Activated CD4-positive, alpha-beta T cell treated with anti-CD3 and anti-CD28 coated beads, Interleukin-2, Interleukin-6, amounts not matched to agents 100 ng/mL and 50 ng/mL, durations not matched to agents 16 hours and 8 hours (primary cell): ENCODE measurements at regions not wholly inside any gene's neighbourhood (a gene's known extent, or its start where the extent isn't known, plus 50 kb on each side); places are given as distances from the start of the nearest gene placed in this dataset.
A peak's percentile ranks its signal among the peaks of the same experiment; 100 is the strongest.

Experiments
- DNase-seq: peaks from one replicate; pipeline ENCODE4 v3.0.0-alpha.2; 2020

DNA sequence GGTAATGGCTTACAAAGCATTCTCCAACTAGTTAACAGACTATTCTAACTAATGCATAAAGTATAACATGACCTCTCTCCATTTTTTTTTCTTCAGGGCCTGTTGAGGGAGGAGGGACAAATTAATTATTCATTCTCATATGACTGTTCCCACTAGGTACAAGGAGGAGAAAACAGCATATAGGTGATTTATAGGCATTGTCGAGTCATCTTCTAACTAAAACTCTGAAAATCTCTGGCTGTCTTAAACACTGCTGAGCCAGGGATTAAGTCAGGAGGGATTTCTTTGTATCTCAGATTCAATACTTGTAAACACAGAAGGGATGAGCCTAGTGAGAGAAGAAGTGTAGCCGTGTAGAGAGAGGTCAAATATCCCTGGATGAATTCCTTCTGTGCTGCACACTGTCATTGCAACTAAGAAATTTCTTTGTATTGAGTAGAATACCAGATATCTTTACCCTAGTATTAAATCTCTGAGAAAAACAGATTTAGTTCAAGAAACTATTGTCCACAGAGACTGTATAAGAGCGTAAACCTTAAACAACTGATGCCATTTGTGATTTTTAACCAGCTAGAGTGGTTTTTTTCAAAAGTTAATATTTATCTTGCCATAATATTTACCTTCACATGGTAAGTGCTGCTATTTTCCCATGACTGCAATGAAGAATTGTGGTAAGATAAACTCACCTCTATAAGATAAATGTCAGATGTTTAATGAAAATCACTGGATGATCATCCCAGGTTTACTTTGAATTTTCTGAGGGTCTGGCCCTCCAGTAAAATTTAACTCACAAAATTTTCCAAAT is 465.3 kb downstream of the RWDD3 start:
- DNase-seq: no peak

DNA sequence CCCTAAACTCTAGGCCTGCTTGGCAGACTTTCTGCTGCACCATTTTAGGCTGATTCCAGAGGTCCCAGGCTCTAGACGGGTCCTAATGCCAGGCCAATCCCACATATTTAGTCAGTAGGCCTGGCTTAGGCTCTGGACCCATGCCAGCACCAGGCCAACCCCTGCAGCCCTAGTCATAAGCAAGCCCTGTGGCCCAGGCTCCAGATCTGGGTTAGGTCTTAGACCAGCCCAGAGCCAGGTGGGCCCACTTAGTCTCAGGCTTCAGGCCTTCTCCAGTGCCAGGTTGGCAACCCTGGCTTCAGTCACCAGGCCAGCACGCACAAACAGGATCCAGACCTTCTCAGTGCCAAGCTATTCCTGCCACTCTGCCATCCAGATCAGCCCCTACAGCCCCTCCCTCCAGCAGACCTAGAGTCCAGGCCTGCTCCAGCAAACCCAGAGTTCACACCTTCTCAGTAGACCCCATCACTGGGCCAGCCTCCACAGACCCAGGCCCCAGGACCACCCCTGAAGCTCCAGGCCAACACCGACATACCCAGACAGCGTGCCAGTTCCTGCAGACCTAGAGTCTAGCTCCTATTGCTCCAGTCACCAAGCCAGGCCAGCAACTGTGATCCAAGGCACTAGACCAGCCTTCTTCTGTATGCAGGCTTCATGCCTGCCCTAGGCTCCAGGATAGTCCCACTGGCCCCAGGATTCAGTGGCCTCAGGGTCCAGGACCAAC is 467.6 kb downstream of the RWDD3 start:
- DNase-seq: no peak

DNA sequence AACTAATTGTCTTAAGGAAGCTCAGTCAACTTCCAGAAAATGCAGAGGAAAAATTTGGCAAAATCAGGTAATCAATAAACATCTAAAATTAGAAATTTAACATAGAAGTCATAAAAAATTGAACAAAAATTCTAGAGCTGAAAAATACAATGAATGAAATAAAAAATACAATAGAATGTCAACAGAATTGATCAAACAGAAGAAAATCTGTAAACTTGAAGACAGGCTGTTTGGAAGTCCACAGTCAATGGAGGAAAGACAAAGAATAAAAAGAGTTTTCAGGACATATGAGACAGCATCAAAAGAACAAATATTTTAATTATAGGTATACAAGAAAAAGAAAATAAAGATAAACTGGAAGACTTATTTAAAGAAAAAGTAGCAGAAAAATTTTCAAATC is 469.0 kb downstream of the RWDD3 start:
- no peak for DNase-seq

DNA sequence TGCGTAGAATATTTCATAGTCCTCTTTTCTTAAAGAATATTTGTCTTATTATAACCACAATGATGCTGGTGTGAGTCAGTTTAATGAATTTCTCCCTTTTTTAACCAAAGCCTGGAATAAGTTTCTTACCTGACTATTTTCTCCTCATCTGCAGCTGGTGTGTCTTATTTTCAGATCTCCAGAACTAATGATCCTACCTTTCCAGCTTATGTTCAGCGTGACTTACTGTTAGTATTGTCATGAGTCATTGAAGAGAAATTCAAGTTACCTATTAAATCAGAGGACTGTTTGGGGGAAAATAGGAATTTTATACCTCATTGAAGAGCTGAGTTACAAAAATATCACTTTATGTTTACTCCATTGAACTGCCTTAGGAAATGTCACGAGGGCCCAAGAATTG is 482.1 kb downstream of the RWDD3 start:
- no peak for DNase-seq

DNA sequence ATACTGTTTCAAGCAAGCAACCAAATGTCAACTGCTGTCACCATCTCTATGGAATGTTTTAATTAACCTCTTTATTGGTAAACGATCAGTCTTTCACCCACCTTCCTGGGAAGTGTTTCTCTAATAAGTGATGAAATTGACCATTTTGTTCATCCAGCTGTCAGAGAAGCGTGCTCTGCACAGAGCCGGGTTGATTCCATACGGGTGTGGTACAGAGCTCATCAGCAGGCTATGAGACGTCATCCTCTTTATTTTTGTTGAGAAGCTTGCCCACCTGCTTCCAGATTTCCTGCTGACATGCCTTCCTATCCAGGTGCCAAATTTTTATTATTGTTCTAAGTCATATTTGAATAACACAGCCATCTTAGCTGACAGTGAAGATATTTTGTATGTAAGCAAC is 482.5 kb downstream of the RWDD3 start:
- DNase-seq: no peak

DNA sequence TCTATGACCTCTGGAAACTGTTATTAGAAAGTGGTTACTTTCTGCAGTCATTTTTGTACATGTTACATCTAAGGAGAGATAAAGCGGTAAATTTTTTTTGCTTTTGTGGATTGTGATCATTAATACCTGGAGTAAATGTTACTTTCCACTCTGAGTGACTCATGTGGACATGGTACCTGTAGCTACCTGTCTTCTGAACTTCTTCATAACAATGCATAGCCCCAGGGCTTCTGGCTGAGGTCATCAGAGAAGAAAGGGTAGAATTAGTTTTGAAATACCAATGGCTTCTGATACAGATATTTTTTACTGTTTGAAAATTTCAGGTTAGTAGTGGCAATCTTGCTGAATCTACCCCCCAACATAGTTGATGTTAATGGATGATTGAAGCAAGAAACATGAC is 489.3 kb downstream of the RWDD3 start:
- DNase-seq: no peak

DNA sequence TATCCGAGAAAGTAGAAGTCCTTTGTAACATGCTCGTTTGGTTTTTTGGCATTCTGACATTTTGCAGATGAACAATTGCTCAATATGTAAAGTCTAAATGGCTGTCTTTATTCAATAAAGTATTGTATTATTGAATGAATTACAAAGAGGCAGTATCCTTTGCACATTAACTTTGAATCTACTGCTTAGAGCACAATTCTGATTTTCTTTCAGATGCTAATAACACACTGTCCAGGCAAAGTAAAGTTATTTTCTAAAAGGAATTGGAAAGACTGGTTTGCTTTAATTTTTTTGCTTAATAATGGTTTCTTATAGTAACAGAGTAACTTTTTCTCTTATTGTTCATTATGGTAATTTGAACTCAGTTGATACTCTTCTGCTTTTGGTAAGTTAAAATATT is 494.8 kb downstream of the RWDD3 start:
- DNase-seq: no peak

DNA sequence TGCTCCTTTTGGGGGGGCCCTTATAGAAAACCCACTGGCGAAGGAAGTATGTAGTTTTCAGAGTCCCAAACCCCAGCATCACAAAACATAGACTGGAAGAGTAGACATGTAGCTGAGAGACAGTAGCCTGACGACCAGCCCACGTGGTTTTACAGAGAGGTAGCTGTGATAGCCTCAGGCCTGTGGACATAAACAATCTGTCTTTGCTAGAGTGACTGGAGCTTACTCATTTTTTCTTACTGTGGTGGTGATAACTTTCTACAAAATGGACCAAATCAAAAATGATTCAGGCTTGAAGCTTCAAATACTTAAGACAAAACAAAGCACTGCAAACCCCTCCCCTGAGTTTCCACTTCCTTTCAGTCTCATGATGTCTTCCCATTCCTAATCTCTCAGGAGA is 497.0 kb downstream of the RWDD3 start:
- DNase-seq: no peak

DNA sequence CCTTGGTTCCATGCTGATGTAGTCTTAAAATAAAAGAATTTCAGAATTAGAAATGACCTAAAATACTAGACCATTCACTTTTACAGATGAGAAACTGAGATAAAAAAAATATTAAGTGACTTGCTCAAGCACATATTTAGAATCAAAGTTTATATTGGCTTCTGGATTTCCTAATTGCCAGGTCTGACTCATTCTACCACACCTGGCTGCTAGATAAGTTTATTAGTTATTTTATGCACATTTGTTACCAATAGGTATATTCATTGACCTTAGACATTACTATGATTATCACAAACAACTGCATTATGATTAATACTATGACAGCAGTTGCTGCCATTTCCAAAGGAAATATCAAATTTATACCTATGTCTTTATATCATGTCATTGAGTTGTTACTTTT is 497.5 kb downstream of the RWDD3 start:
- no peak for DNase-seq

DNA sequence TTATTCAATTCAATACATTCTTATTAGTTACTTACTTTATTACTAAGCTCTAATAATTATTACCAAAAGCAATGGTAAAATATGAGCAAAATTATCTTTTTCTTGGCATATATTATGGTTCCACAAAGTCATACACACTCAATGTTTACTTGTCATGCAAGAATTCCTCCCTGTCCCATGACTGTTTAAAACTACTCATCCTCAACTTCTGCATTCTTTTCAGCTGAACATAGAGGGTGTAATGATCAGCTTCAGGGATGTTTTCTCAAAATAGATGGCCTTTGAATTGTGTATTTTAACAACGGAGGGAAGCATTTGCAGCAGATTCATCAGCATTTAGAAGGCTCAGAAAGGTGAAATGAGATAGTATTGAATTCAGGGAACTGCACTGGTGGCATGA is 499.0 kb downstream of the RWDD3 start:
- no peak for DNase-seq

DNA sequence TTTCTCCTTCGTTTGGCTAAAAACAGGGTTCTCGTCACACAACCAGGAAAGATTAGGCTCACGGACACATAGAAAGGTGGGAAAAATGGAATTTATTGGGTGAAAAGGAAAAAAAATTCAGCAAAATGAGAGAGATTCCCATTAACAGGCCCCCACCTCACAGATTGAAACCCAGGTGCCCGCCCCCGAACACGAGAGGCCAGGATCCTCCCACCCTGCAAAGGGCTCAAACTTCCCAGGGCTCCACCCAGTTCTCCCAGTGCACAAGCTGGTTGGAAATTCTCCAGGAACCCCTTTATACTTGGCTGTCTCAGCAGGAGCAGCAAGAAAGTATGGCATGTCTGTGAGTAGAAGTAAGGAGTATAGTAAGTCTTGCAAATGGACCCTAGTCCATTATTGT is 499.7 kb downstream of the RWDD3 start:
- no peak for DNase-seq

DNA sequence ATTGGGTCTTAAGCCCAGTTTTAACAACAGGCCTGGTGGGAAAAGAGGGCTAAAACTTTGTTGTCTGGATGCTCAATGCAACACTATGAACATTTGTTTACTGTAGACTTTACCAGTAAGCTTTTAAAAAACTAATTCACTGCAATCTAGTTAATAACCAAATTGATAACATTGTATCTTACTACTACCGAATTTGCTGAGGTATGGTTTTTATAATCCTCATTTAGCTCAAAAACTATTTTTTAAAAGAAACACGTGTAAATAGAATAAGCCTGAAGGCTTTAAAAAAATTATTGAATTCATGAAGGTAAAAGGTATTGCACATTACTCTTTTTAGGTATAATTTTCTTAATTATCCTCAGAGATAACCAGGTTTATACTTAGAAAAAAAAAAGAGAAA is 500.6 kb downstream of the RWDD3 start:
- DNase-seq: no peak

DNA sequence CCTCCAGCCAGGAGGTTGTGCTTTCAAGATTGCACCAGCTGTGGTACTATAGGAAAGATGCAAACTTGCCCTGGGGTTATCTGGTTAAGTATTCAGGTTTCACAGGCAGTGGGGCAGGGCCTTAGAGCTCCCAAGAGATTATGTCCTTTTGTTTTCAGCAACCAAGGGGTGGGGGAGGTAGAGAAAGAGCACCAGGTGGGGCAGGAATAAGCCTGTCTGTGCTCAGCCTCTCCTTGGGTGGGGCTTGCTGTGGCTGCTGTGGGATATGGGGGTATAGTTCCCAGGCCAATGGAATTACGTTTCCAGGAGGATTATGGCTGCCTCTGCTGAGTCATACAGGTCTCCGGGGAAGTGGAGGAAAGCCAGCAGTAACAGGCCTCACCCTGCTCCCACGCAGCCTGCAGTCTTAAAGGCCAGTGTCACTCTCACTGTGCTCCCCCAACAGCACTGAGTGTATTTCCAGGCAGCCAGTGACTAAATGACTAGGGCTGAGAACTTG is 508.6 kb downstream of the RWDD3 start:
- DNase-seq: no peak

DNA sequence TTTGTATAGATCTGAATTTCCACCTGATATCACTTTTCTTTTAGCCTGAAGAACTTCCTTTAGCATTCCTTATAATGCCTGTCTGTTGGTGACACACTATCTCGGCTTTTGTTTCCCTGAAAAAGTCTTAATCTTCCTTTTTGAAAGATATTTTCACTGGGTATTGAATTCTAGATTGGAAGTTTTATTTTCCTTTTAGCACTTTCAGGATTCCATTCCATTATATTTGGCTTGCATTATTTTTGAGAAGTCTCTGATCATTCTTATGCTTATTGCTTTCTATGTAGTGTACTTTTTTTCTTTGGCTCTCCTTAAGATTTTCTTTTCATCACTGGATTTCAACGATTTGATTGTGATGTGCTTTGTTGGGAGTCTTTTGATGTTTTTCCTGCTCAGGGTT is 510.7 kb downstream of the RWDD3 start:
- no peak for DNase-seq

DNA sequence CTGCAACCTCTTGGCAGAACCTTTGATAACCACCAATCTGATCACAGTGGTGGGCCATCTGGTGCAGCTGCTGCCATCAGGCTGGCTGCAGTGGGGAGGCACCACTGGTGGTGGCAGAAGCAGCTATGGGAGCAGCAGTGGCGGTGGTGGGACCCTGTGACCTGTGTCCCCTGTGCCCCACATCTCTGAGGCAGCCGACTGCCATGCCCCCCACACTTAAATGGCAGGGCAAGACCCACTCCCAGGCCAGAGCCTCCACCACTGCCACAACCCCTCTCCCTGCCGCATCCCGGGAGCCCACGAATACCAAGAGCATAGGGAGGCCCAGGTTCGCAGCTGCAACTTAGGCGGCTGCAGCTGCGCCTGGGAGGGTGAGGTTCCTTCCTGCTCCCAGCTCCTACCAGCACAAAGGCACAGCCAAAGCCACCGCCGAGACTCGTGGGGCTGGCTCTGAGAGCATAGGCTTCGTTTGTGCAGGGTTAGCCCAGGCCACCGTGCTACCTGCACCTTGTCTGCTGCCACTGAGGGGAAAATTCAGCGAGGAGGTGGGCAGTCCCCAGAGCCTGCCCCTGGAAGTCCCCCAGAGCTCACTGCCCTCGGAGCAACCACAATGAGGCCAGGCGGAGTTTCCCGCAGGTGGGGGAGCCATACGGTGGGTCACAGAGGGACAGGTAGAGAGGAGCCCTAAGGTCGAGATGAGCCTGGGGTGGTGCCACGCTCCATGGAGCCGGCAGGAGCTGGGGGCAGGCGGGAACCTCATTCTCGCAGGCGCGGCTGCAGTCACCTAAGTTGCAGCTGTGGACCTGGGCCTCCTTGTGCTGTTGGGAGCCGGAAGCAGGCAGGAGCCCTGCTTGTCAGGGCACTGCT is 518.7 kb downstream of the RWDD3 start:
- no peak for DNase-seq

DNA sequence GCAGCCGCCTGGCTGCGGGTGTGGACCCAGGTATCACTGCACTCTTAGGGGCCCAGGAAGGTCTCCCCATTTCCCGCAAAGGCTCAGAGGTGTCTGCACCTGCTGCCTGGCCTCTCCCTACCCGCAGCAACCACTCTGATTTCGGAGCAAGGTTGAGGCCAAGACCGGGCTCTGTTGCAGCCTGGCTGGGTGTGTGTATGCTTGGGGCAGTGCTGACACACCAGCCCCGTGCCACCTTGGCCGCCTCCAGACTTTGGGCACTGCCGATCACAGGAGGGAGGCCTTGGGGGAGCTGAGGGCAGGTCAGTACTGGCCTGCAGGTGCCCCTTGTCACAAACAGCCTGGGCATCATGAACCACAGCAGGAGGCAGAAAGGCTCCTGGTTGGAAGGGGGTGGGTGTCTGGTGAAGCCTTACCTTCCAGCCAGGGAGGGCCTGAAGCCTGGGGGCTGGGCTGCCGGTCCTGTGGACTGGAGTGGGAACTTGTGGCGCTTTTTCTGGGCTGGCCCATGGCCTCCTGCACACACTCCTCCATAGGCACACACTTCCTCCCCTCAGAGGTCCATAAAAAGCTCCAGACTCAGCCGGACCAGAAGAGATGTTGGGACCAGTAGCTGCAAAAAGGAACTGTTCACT is 519.5 kb downstream of the RWDD3 start:
- no peak for DNase-seq

DNA sequence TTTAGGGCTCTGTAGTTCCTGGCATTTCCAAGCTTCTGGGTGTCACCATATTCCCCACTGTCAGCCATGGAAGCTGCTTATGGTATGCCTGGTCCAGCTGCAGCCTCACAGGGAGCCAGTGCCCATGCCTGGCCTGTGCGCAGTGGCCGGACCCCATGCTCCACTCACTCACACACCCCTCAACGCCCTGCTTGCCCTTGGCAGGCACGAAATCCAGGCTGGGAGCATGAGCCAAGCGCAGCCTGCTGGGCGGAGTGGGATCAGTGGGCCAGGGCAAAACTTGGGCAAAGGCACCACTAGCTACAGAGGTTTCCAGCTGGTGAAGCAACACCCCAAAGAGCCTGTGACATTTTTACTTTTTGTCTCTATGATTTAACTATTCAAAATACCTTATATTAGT is 520.4 kb downstream of the RWDD3 start:
- DNase-seq: no peak

DNA sequence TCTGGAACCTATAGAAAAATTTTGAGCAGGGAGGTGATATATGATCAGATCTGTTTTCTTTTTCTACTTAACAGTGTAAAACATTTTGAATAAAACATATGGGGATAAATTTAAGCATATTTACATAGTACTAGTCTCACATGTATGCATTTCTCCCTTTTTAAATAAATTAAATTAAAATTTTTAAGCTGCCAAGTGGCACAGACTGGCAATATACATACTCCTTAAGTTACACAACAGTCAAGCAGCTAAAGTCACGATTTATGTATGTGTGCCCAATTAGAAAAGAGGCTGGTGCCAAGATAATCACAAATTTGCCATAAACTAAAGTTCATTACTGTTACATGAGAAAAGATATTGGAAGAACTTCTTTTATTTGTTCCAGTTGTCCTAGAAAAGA is 532.0 kb downstream of the RWDD3 start:
- DNase-seq: no peak

DNA sequence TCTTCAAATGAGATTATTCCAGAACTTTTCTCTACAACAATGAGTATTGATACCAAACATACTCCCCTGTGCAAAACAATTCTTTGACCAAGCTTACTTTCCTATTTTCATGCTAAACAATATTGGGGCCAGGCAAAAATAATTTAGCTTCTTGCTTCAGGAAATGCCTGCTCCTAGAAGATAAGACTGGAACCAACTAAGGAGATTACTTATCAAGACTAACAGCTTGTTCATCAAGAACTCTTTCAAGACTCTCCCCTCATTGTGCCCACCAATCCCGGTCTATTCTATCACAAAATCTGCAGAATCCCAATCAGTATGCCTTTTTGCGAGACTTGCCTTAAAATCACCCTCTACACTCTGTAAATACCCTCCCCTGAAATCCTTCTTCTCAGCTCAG is 536.6 kb downstream of the RWDD3 start:
- DNase-seq: no peak

DNA sequence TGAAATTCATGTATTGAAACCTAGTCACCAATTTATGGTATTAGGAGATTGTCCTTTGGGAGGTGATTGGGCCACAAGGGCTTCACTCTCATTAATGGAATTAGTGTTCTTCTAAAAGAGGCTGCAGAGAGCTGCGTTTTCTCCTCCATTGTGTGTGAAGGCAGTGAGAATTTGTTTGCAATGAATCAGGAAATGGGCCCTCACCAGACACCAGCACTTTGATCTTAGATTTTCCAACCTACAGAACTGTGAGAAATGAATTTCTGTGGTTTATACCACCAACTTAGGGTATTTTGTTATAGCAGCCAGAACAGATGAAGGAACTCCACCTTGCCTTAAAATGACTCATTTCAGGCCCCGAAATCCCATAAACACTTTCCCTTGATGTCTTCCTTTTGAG is 544.2 kb downstream of the RWDD3 start:
- peak; percentile 2 for DNase-seq

DNA sequence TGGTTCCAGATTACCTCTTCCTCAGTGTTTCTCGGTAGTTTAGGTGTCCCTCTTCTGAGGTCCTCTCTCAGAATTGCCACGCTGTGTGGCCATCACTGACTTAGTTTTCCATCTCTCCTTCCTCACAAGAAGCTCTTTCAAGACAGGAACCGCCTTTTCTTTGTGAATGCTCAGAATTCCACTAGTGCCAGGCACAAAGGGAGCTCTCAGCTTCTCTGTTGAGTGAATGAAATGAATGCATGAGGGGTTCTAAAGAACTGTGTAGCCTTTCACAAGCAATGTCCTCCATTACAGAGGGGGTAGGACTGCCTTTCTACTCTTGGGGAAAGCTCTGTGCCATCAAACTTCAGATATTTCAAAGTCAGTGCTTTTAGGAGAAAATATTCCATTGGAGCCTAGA is 546.8 kb downstream of the RWDD3 start:
- no peak for DNase-seq

DNA sequence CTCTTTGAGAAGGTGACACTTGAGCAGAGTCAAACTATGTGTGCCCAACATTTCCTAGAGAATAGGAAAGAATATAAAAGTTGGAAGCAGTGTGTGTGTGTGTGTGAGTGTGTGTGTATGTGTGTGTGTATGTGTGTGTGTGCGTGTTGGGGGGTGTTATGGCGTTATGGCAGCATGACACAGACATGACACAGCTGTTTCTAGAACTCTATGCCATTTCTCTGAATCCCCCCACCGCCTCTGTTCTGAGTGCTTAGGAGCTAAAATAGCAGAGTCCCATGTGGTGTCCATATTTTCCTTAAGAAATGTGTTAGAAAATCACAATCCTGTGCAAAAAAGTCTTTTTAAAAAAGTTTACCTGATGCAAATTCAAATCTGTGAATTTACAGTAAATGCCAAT is 556.1 kb downstream of the RWDD3 start:
- DNase-seq: no peak

DNA sequence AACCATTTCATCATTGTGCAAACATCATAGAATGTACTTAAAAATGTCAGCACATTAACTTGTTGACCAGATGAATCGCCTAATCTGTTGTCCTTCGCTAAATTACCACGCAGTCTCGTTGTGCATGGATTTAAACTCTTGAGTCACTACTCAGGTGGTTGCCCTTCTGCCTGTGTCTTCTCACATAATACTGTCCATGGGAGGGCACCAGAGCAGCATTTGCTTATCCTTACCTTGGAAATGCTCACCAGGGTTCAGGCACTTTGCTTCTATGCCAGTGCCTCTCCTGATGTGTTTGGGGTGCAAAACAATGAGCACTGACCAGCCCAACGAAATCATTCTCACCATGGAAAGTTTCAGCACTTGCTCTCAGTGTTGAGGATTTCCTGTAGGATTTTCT is 559.9 kb downstream of the RWDD3 start:
- DNase-seq: no peak
